Skin epidermis (tissue), 12 donors: ENCODE measurements at regions not wholly inside any gene's neighbourhood (a gene's known extent, or its start where the extent isn't known, plus 50 kb on each side); places are given as distances from the start of the nearest gene placed in this dataset.

Source experiments
- H3K27ac ChIP-seq, 21 experiments: fragments of 200-600 bp; sonication (generic) in 11 of 21; one replicate each; pipeline ENCODE4 v1.5.0; 2020; ENCODE audit warnings: mild to moderate bottlenecking in 3 of 21, inconsistent platforms in 2 of 21, moderate library complexity in 2 of 21
- H3K4me3 ChIP-seq, 7 experiments: fragments of 200-600 bp; sonication (generic) in 2 of 7; one replicate each; pipeline ENCODE4 v1.5.0; 2020; ENCODE audit warnings: inconsistent platforms in 2 of 7, mild to moderate bottlenecking in 2 of 7, moderate library complexity in 1 of 7

DNA sequence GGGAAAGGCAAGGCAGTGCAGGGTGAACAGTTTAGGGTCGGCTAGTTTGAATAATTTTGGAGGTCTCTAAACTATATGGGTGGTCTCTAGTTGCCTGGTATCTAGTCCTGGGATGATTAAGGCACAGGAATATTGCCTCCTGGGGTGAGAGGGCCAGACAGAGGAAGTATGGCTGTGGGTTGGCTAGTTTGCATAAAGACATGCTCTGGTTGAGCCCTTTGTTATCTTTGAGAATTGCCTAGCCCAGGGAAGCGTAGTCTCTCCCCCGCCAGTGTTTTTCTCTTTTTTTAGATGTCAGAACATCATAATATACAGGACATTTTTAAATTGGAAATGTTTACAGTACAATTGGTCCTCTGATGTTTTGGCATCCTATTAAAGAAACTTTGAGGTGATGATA is 163.5 kb downstream of the PWWP3B start:
- H3K4me3 ChIP-seq = no peak overlapping the region

DNA sequence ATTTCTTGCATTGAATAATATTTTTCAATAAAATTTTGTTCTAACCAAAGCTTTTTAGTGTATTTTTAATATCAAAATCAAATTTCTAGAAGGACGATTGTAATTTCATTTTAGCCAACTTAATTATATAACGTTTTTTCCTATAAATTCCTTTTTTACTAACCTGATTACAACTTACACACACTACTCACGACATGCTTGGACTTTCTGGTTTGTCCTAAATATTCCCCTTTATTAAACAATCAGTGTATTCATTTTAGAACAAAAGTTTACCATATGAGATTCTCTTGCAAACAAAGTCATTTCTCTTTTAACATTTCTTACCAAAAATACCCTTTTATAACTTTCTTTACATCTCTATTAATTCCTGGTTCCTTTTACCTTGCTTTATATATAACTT is 173.7 kb downstream of the PWWP3B start:
- H3K4me3 ChIP-seq = no peak overlapping the region
- H3K27ac ChIP-seq = no peak overlapping the region

More for the DNA sequence above, 163.5 kb downstream of the PWWP3B start:
- no peak overlapping the region for H3K27ac ChIP-seq

- Histone ChIP-seq H3K27ac (no peak overlapping the region), H3K4me3 (no peak overlapping the region)
These were observed 188.5 kb downstream of the PWWP3B start for GRCh38 chrX:106356580-106356979.

DNA sequence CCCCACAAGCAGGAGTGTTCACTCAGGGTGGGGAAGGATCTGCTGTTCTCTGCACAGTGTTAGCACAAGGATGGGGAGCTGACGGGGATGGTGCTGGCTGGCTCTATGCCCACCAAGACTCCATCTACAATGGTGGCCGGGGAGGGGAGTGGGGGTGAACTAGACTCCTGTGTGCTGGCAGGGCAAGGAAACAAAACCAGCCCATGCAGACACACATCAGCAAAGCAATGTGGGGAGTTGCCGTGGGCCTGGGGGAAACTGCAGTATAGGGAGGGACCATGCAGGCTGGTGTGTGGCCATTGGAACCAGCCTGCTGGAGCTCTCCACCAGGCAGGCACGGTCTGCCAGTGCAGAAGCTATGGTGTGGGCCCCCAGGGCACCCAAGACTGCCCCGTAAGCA is 195.1 kb downstream of the PWWP3B start:
- no peak overlapping the region for H3K4me3 ChIP-seq
- no peak overlapping the region for H3K27ac ChIP-seq

- Histone ChIP-seq H3K27ac (no peak overlapping the region), H3K4me3 (no peak overlapping the region)
These were observed 210.5 kb downstream of the PWWP3B start for GRCh38 chrX:106378616-106379015.

- Histone ChIP-seq H3K4me3 (no peak overlapping the region), H3K27ac (no peak overlapping the region)
These were observed 220.4 kb upstream of the RADX start for GRCh38 chrX:106391284-106391911.

DNA sequence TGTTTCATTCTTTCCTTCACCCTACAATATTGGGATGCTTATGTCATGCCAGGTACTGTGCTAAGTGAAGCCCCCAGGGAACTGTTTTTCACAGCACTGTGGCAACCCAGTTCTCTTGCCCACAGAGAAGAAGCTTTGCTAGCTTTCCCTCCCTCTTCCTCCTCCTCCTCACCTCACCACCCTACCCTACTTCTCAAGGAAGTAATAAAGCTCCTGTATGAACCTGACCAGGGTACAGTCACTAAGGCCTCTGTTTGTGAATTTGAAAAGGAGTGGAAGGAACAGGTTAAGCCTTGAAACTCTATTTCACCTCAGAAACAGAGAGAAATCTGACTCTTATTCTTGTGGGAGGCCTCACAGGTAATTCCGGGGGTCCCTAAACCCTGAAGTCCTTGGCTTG is 219.4 kb upstream of the RADX start:
- no peak overlapping the region for H3K4me3 ChIP-seq
- no peak overlapping the region for H3K27ac ChIP-seq

GRCh38 chrX:106397788-106398538 is 213.8 kb upstream of the RADX start:
- Histone ChIP-seq H3K4me3 (no peak overlapping the region), H3K27ac (no peak overlapping the region)

DNA sequence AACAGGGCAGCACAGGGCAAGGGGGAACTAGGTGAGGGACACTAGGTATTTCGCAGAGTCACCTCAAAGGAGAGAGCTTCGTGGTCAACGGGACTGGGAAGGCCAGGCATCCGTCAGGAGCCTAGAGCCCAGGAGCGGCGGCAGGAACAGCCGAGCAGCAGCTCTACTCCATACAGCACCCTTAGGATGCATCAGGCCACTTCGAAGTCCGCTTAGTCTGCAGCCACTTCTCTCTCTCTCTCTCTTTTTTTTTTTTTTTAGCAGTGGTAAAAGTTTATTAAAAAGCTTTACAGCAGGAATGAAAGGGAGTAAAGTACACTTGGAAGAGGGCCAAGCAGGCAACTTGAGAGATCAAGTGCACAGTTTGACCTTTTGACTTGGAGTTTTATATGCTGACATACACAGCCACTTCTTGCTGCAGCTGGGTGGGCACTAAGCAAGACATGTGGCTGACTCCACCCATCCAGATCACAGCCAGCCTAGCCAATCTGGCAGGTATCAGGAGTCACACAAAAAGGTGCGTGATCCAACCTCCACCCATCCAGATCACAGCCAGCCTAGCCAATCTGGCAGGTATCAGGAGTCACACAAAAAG is 209.7 kb upstream of the RADX start:
- Histone ChIP-seq H3K4me3 (no peak overlapping the region), H3K27ac (no peak overlapping the region)

DNA sequence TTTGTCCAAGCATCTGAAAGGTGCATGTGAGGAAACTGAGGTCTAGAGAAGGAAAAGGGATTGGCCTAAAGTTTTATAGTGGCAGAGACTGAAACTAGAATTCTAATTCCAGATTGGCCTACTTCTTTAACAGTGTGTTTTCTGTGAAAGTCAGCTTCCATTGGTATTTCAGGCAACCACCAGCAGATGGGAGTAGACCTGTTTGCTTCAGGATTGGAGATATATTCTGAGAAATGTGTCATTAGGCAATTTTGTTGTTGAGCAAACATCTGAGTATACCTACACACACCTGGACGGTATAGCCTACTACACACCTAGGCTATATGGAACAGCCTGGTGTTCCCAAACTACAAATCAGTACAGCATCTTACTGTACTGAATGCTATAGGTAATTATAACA is 207.3 kb upstream of the RADX start:
- no peak overlapping the region for H3K4me3 ChIP-seq

DNA sequence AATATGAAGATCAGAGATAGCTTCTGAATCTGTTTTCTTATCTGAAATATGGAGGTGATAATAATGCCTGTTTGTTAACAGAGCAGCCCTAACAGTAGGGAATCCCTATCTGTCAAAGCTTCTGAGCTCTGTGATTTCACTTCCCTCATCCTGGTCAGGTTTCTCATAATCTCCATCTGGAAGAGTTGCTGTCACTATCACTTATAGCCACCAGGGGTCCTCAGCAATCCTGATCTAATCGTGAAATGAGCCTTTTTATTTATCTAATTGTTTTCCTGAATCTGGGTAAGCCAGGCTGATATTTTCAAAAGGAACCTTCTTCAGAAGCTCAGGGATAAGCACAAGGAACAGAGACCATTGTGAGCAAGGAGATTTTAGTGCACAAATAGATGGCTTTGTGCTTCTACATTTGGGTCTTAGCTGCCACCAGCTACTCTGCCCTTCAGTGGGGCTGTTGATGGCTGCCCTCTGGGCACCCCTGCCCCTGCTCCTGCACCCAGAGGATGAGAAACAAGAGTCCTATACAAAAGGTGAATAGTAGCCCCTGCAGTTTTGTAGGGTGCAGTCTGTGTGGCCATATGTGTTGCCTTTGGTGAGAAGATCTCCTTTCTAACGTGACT is 196.4 kb upstream of the RADX start:
- Histone ChIP-seq H3K27ac (no peak overlapping the region), H3K4me3 (no peak overlapping the region)

More for the DNA sequence above, 207.3 kb upstream of the RADX start:
- no peak overlapping the region for H3K27ac ChIP-seq

- H3K4me3 ChIP-seq = no peak overlapping the region
- no peak overlapping the region for H3K27ac ChIP-seq
These were observed 175.1 kb upstream of the RADX start for GRCh38 chrX:106436691-106437090.

DNA sequence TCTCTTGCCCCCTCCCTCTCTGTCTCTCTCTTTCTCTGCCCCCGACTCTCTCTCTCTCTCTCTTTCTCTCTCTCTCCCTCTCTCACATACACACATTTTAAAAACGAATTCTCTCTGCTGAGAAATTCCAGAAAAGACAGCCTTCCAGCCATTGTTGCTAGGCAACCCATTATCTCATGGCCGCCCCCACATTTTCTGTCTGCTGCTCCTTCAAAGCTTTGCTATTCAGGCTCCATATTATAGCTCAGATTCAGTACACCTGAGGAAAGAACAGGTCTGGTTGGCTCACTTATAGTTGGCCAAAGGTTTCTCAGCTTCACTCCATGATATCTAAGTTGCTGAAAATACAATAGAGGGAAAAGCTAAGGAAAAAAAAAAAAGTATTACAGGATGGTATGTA is 174.4 kb upstream of the RADX start:
- no peak overlapping the region for H3K4me3 ChIP-seq
- H3K27ac ChIP-seq = no peak overlapping the region

DNA sequence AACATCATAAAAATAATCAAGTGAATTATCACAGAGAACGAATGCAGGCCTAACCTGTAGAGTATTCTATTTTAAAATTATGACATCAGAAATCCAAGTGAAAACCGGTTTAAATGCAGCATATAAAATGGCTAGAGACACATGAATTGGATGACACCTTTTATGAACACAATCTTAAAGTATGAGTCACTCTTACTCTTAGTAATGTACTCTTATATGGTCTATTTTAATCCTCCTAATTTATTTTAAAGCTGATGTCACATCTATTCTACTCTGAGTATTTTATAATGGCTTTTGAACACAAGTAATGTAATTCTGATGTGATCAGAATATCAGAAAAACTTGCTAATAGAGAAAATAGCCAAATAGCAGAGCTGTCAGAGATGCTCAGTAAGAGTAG is 161.4 kb upstream of the RADX start:
- no peak overlapping the region for H3K27ac ChIP-seq
- no peak overlapping the region for H3K4me3 ChIP-seq

- no peak overlapping the region for H3K27ac ChIP-seq
- no peak overlapping the region for H3K4me3 ChIP-seq
These were observed 159.8 kb upstream of the RADX start for GRCh38 chrX:106451933-106452332.

DNA sequence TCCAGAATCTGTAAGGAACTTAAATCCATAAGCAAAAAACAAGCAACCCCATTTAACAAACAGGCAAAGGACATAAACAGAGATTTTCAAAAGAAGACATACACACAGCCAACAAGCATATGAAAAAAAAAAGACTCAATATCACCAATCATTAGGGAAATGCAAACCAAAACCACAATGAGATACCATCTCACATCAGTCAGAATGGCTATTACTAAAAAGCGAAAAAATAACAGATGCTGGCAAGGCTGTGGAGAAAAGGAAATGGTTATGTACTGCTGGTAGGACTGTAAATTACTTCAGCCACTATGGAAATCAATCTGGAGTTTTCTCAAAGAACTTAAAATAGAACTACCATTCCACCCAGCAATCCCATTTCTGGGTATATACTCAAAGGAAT is 156.8 kb upstream of the RADX start:
- Histone ChIP-seq H3K4me3 (no peak overlapping the region), H3K27ac (no peak overlapping the region)

GRCh38 chrX:106457802-106458201 is 154.0 kb upstream of the RADX start:
- no peak overlapping the region for H3K4me3 ChIP-seq
- no peak overlapping the region for H3K27ac ChIP-seq

DNA sequence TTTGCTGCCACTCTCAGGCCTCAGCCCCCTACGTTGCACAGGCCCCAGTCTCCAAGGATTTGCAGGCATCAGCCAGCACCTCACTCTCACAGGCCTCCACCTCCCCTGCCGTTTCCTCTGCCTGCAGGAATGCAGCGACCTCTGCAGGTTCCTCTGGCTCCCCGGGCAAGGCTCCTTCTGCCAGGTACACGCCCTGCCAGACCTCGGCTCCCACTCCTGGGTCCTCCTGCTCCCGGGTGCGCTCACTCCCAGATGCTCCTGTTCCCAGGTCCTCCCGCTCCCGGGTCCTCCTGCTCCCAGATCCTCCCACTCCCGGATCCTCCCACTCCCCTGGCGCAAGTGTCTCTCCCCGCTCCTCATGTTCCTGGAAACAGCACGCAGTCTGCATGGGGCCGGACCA is 144.4 kb upstream of the RADX start:
- no peak overlapping the region for H3K4me3 ChIP-seq

DNA sequence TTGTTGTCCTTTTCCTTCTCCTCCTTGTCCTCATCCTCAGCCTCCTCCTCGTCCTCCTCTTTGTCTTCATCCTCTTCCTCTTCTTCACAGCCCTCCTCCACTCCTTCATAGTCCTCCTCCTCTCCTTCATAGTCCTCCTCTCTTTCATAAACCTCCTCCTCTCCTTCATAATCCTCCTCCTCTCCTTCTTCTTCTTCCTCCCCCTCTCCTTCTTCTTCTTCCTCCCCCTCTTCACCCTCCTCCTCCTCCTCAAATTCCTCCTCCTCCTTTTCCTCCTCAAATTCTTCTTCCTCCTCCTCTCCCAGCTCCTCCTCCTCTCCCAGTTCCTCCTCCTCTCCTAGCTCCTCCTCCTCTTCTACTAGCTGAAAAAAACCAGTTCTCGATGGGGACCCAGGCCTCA is 143.8 kb upstream of the RADX start:
- no peak overlapping the region for H3K27ac ChIP-seq
- H3K4me3 ChIP-seq = no peak overlapping the region

More for the DNA sequence above, 144.4 kb upstream of the RADX start:
- H3K27ac ChIP-seq = no peak overlapping the region

GRCh38 chrX:106468433-106468832 is 143.3 kb upstream of the RADX start:
- no peak overlapping the region for H3K27ac ChIP-seq
- H3K4me3 ChIP-seq = no peak overlapping the region

GRCh38 chrX:106479920-106480319 is 131.9 kb upstream of the RADX start:
- Histone ChIP-seq H3K27ac (no peak overlapping the region), H3K4me3 (no peak overlapping the region)
